ENCODE measurements at regions not wholly inside any gene's neighbourhood (a gene's known extent, or its start where the extent isn't known, plus 50 kb on each side); places are given as distances from the start of the nearest gene placed in this dataset.

DNA sequence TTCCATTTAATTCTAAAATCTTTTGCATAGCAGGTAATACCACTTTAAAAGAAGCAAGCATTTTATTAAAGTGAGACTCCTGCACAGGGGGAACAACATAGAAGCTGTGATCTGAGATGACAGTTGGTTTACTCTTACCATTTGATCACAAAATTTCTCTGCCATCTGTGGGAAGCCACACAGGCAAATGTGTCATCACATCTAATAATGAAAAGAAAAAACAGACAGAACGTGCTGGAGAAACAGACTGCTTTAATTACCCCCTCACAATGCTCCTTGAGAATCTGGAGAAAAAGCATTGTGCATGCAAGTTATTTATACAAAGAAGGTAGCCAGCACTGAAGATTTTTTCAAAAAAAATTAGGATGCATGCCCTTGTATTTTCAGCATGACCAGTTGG, 165.2 kb upstream of the PTER start:
- Histone ChIP-seq H3K9ac (ENCODE audit: low read depth, low read length) (no peak overlapping the region), H3K36me3 (ENCODE audit: control insufficient read depth, insufficient read depth, low read length) (no peaks in the 10 kb centered on the region), H3K4me1 (ENCODE audit: control insufficient read depth, insufficient read depth, low read length) (no peaks in the 10 kb centered on the region), H3K27me3 (ENCODE audit: control insufficient read depth, insufficient read depth, low read length) (no peaks in the 10 kb centered on the region), H3K4me3 (ENCODE audit: low read depth, low read length) (no peak overlapping the region), H3K27ac (ENCODE audit: low read depth, low read length) (no peak overlapping the region), H3K9me3 (ENCODE audit: control insufficient read depth, insufficient read depth, low read length) (no peaks in the 10 kb centered on the region)

DNA sequence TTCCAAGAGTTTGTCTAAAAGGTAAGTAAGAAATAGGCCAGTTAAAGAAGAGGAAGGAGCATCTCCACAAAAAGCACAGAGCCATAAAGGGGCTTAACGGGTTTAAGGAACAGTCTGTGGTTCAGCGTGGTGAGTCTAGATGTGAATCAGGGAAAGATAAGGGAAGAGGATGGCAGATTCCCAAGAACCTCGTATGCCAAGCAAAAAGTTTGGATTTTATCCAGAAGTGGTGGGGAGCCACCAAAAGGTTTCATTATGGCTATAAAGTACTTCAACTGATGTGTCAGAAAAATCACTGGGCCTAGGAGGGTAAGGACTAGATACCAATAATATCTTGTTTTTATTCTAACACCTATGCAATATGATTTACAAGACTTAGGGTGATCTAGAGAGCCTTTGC, 161.9 kb upstream of the PTER start:
- H3K4me3 ChIP-seq (ENCODE audit: low read depth, low read length), result no peak overlapping the region
- H3K4me1 ChIP-seq (ENCODE audit: control insufficient read depth, insufficient read depth, low read length), result no peaks in the 10 kb centered on the region
- no peak overlapping the region for H3K27ac ChIP-seq (ENCODE audit: low read depth, low read length)
- H3K9ac ChIP-seq (ENCODE audit: low read depth, low read length), result no peak overlapping the region
- H3K27me3 ChIP-seq (ENCODE audit: control insufficient read depth, insufficient read depth, low read length), result no peaks in the 10 kb centered on the region
- no peaks in the 10 kb centered on the region for H3K36me3 ChIP-seq (ENCODE audit: control insufficient read depth, insufficient read depth, low read length)
- H3K9me3 ChIP-seq (ENCODE audit: control insufficient read depth, insufficient read depth, low read length), result no peaks in the 10 kb centered on the region; the same call in 1 of the 2 replicates

DNA sequence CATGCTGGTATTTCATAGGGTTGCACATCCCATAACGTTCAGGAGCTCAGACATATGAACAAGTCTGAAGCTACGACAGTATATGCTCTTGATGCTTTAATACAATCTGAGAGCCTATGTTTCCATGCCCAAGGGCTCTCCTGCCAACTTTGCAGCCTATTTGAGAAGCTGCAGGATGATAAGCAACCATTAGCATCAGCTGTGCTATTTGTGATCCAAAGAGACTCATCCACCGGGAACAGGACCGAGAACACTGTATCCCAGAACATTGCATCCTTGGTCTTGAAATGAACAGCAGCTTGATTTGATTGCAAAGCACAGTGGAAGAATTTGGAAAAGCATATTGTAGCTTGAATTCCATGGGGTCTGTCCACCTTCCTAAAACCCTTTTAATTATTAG, 156.2 kb upstream of the PTER start:
- Histone ChIP-seq H3K9me3 (ENCODE audit: control insufficient read depth, insufficient read depth, low read length) (no peaks in the 10 kb centered on the region; the same call in 1 of the 2 replicates), H3K4me3 (ENCODE audit: low read depth, low read length) (no peak overlapping the region), H3K27me3 (ENCODE audit: control insufficient read depth, insufficient read depth, low read length) (no peaks in the 10 kb centered on the region), H3K4me1 (ENCODE audit: control insufficient read depth, insufficient read depth, low read length) (no peaks in the 10 kb centered on the region), H3K27ac (ENCODE audit: low read depth, low read length) (no peak overlapping the region), H3K36me3 (ENCODE audit: control insufficient read depth, insufficient read depth, low read length) (no peaks in the 10 kb centered on the region), H3K9ac (ENCODE audit: low read depth, low read length) (no peak overlapping the region)

DNA sequence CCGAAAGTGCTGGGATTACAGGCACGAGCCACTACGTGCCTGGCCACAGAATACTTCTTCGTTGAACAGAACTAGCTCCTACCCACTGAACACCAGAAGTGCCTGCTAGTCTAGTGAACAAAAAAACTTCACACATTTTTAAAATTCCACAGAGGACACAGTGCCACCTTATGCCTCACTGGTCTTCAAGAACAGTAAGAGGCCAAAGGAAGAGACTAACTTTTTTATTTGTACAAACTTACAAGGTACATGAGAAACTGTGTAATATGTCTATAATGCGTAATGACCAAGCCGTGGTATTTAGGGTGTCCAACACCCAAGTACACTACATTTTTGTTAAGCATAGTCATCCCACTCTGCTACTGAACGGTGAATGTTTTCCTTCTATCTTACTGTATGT, 144.4 kb upstream of the PTER start:
- H3K27me3 ChIP-seq (ENCODE audit: control insufficient read depth, insufficient read depth, low read length), result no peaks in the 10 kb centered on the region
- no peaks in the 10 kb centered on the region for H3K36me3 ChIP-seq (ENCODE audit: control insufficient read depth, insufficient read depth, low read length)
- no peaks in the 10 kb centered on the region for H3K9me3 ChIP-seq (ENCODE audit: control insufficient read depth, insufficient read depth, low read length)
- H3K4me1 ChIP-seq (ENCODE audit: control insufficient read depth, insufficient read depth, low read length), result no peaks in the 10 kb centered on the region
- no peak overlapping the region for H3K4me3 ChIP-seq (ENCODE audit: low read depth, low read length)
- H3K27ac ChIP-seq (ENCODE audit: low read depth, low read length), result no peak overlapping the region
- H3K9ac ChIP-seq (ENCODE audit: low read depth, low read length), result no peak overlapping the region

DNA sequence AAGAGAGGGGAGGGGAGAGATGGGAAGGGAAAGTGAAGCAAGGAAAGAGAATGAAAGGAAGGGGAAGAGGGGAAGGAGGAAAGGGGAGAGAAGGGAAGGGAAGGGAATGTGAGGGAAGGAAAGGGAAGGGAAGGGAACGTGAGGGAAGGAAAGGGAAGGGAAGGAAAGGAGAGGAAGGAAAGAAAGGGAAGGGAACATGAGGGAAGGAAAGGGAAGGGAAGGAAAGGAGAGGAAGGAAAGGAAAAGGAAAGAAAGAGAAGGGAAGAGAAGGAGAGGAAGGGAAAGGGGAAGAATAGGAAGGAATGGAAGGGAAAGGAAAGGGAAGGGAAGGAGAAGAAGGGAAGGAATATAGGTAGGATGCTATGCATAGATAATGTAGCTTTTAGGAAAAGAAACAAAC, 139.7 kb upstream of the PTER start:
- H3K9ac ChIP-seq (ENCODE audit: low read depth, low read length), result no peak overlapping the region
- H3K36me3 ChIP-seq (ENCODE audit: control insufficient read depth, insufficient read depth, low read length), result no peaks in the 10 kb centered on the region
- no peaks in the 10 kb centered on the region for H3K27me3 ChIP-seq (ENCODE audit: control insufficient read depth, insufficient read depth, low read length)
- H3K4me3 ChIP-seq (ENCODE audit: low read depth, low read length), result no peak overlapping the region
- H3K4me1 ChIP-seq (ENCODE audit: control insufficient read depth, insufficient read depth, low read length), result no peaks in the 10 kb centered on the region
- H3K27ac ChIP-seq (ENCODE audit: low read depth, low read length), result no peak overlapping the region
- H3K9me3 ChIP-seq (ENCODE audit: control insufficient read depth, insufficient read depth, low read length), result no peaks in the 10 kb centered on the region

DNA sequence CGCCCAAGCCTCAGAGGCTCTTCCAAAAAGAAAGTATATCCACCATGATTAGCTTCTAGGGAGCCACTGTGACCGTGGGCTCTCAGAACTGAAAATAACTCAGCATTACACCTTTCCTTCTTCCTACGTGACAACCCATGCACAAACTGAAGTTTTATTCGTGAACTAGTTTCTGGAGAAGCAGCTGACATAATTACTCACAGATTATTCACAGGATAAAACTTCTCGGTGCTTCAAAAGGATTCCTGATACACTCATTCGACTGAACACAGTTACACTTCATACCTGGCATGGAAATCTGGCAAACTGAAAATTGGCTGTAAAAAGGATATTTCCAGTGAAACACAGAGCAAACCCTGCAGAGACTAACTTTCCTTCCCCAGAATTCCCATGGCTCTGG, 139.2 kb upstream of the PTER start:
- Histone ChIP-seq H3K27me3 (ENCODE audit: control insufficient read depth, insufficient read depth, low read length) (no peaks in the 10 kb centered on the region), H3K36me3 (ENCODE audit: control insufficient read depth, insufficient read depth, low read length) (no peaks in the 10 kb centered on the region), H3K9ac (ENCODE audit: low read depth, low read length) (no peak overlapping the region), H3K9me3 (ENCODE audit: control insufficient read depth, insufficient read depth, low read length) (no peaks in the 10 kb centered on the region), H3K27ac (ENCODE audit: low read depth, low read length) (no peak overlapping the region), H3K4me3 (ENCODE audit: low read depth, low read length) (no peak overlapping the region), H3K4me1 (ENCODE audit: control insufficient read depth, insufficient read depth, low read length) (no peaks in the 10 kb centered on the region)

DNA sequence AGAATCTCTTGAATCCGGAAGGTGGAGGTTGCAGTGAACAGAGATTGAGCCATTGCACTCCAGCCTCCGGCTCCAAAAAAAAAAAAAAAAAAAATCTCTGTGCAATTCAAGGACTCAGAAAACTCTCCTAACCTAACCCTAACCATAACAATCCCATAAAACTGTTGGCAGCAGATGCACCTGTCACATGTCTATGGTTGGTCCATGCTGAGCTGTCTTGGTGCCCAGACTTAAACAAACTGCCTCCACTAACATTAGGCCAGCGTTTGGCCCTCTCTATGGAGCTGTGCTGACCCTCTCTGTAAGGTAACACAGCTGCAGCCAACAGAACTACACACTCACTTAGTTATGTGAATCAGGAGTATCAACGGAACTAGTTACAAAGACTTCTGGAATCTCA, 132.5 kb upstream of the PTER start:
- H3K9ac ChIP-seq (ENCODE audit: low read depth, low read length), result no peak overlapping the region
- H3K9me3 ChIP-seq (ENCODE audit: control insufficient read depth, insufficient read depth, low read length), result no peaks in the 10 kb centered on the region
- no peaks in the 10 kb centered on the region for H3K4me1 ChIP-seq (ENCODE audit: control insufficient read depth, insufficient read depth, low read length)
- no peaks in the 10 kb centered on the region for H3K27me3 ChIP-seq (ENCODE audit: control insufficient read depth, insufficient read depth, low read length)
- no peak overlapping the region for H3K27ac ChIP-seq (ENCODE audit: low read depth, low read length)
- no peaks in the 10 kb centered on the region for H3K36me3 ChIP-seq (ENCODE audit: control insufficient read depth, insufficient read depth, low read length)
- no peak overlapping the region for H3K4me3 ChIP-seq (ENCODE audit: low read depth, low read length)

DNA sequence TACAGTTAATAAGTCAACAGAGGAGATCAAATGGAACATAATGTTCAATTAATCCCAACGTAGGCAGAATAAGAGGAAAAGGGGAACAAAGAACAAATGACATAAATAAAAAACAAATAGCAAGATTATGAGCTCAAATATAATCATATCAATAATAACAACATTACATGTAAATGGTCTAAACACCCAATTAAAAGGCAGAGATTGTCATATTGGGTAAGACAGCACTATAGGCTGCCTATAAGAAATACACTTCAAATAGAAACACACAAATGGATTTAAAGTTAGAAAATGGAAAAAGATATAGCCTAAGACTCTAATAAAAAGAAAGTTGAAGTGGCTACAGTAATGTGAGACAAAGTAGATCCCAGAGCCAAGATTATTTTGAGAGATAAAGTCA, 126.4 kb upstream of the PTER start:
- no peaks in the 10 kb centered on the region for H3K27me3 ChIP-seq (ENCODE audit: control insufficient read depth, insufficient read depth, low read length)
- H3K9ac ChIP-seq (ENCODE audit: low read depth, low read length), result no peak overlapping the region
- H3K27ac ChIP-seq (ENCODE audit: low read depth, low read length), result no peak overlapping the region
- H3K4me3 ChIP-seq (ENCODE audit: low read depth, low read length), result no peak overlapping the region
- H3K9me3 ChIP-seq (ENCODE audit: control insufficient read depth, insufficient read depth, low read length), result peaks cover 4% of the 10 kb centered on the region; the same call in 1 of the 2 replicates
- no peaks in the 10 kb centered on the region for H3K4me1 ChIP-seq (ENCODE audit: control insufficient read depth, insufficient read depth, low read length)
- no peaks in the 10 kb centered on the region for H3K36me3 ChIP-seq (ENCODE audit: control insufficient read depth, insufficient read depth, low read length)

DNA sequence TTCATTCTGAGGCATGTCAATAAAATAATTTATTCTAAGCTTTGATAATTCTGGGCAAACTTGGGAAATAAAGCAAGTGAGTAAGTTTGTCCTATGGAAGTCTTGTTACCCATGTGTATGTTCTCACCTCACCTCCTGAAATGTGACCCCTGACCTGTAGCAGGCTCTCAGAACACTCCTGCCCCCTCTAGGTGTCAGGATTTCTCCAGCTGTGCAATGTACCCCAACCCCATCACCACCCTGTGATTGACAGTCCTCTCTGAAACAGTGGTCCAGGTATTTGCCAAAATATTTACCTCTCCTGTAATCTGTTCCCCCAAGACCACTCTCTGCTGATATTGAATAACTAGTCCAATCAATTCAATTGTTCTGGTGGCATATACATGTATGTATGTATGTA, 122.6 kb upstream of the PTER start:
- no peaks in the 10 kb centered on the region for H3K4me1 ChIP-seq (ENCODE audit: control insufficient read depth, insufficient read depth, low read length)
- H3K27ac ChIP-seq (ENCODE audit: low read depth, low read length), result no peak overlapping the region
- H3K36me3 ChIP-seq (ENCODE audit: control insufficient read depth, insufficient read depth, low read length), result no peaks in the 10 kb centered on the region
- H3K9me3 ChIP-seq (ENCODE audit: control insufficient read depth, insufficient read depth, low read length), result peaks cover 4% of the 10 kb centered on the region; the same call in 1 of the 2 replicates
- H3K27me3 ChIP-seq (ENCODE audit: control insufficient read depth, insufficient read depth, low read length), result no peaks in the 10 kb centered on the region
- H3K9ac ChIP-seq (ENCODE audit: low read depth, low read length), result no peak overlapping the region
- no peak overlapping the region for H3K4me3 ChIP-seq (ENCODE audit: low read depth, low read length)

DNA sequence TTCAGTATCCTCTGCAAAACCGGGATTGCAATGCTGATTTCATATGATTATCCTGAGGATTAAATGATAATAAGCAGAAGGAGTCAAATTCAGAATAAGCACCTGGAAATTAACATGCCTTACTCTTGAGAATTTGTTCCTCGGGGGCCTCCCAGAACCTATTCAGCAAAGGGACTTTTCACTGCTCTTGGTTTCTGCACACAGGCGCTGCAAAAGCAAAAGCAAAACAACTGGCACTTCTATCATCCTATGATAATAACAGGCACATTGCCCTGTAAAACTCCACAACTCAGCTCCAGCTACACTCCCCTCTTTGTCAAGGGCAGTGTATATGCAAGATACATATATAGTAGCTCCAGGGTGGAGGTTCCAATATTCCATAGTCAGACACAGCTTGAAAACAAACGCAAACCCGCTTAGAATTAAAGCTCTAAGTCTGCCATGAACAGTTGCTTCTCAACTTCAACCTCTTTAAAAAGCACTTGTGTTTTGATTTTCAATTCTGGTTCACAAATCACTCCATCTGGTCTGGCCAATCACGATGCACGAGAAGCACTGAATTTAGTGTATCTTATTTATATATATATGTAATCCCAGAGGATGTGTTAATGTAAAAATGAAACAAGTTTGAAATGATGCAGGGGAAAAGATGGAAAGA, 119.9 kb upstream of the PTER start:
- no peaks in the 10 kb centered on the region for H3K36me3 ChIP-seq (ENCODE audit: control insufficient read depth, insufficient read depth, low read length)
- H3K27me3 ChIP-seq (ENCODE audit: control insufficient read depth, insufficient read depth, low read length), result no peaks in the 10 kb centered on the region
- H3K9ac ChIP-seq (ENCODE audit: low read depth, low read length), result no peak overlapping the region
- H3K4me3 ChIP-seq (ENCODE audit: low read depth, low read length), result no peak overlapping the region
- H3K9me3 ChIP-seq (ENCODE audit: control insufficient read depth, insufficient read depth, low read length), result no peaks in the 10 kb centered on the region
- no peaks in the 10 kb centered on the region for H3K4me1 ChIP-seq (ENCODE audit: control insufficient read depth, insufficient read depth, low read length)
- H3K27ac ChIP-seq (ENCODE audit: low read depth, low read length), result no peak overlapping the region

DNA sequence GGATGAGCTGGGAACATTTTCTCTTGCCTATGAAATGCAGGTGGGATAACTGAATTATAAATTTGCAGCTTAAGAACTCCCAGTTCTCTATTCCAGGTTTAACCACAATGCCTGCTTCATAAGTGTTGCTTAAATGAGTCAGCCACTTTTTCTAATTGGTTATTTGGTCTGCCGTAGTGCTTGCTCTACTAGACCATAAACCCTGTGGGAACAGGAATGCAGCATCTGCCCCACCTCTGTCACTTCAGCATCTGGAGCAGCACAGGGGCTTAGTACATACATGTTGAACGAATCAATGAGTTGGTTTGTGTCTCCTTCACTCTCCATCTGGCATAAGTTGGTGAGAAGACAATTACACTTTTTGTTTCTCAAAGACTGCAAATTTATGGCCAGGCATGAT, 95.2 kb upstream of the PTER start:
- H3K9ac ChIP-seq (ENCODE audit: low read depth, low read length), result no peak overlapping the region
- H3K4me1 ChIP-seq (ENCODE audit: control insufficient read depth, insufficient read depth, low read length), result no peaks in the 10 kb centered on the region
- no peak overlapping the region for H3K4me3 ChIP-seq (ENCODE audit: low read depth, low read length)
- H3K27ac ChIP-seq (ENCODE audit: low read depth, low read length), result no peak overlapping the region
- H3K9me3 ChIP-seq (ENCODE audit: control insufficient read depth, insufficient read depth, low read length), result no peaks in the 10 kb centered on the region
- H3K36me3 ChIP-seq (ENCODE audit: control insufficient read depth, insufficient read depth, low read length), result no peaks in the 10 kb centered on the region
- H3K27me3 ChIP-seq (ENCODE audit: control insufficient read depth, insufficient read depth, low read length), result no peaks in the 10 kb centered on the region

DNA sequence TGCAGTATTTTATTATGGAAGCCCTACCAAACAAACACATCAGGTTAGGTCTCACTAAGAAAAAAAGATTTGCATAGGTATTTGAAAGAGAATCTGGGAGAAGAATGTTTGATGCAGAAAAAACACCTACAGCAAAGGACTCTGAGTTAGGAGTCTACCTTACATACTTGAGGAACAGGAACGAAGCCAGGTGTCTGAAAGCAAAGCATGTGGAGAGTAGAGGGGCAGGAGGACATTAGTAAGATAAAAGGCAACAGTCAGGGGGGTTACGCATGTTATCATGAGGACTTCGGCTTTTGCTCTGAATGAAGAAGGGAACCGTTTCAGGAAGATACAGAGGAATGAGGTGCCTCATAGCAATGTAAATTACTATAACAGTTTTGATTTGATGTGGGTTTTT, 87.9 kb upstream of the PTER start:
- Histone ChIP-seq H3K27ac (ENCODE audit: low read depth, low read length) (no peak overlapping the region), H3K36me3 (ENCODE audit: control insufficient read depth, insufficient read depth, low read length) (no peaks in the 10 kb centered on the region), H3K4me1 (ENCODE audit: control insufficient read depth, insufficient read depth, low read length) (peaks cover 7% of the 10 kb centered on the region; the same call in 1 of the 2 replicates), H3K27me3 (ENCODE audit: control insufficient read depth, insufficient read depth, low read length) (no peaks in the 10 kb centered on the region), H3K9ac (ENCODE audit: low read depth, low read length) (no peak overlapping the region), H3K4me3 (ENCODE audit: low read depth, low read length) (no peak overlapping the region), H3K9me3 (ENCODE audit: control insufficient read depth, insufficient read depth, low read length) (no peaks in the 10 kb centered on the region)

Data from HUES48 (cell line).